GM23338 (cell line): ENCODE measurements at regions not wholly inside any gene's neighbourhood (a gene's known extent, or its start where the extent isn't known, plus 50 kb on each side); places are given as distances from the start of the nearest gene placed in this dataset.

Experiments
- POLR2AphosphoS5 ChIP-seq: IDR thresholded peaks from 2 replicates; pipeline ENCODE4 v1.6.1; 2016; ENCODE audit warnings: antibody characterized with exemption, low read depth
- ZNF114 ChIP-seq: fragments of 250-450 bp; sonication (Bioruptor Pico); IDR thresholded peaks from 2 replicates; pipeline ENCODE4 v1.5.0; 2020; ENCODE audit warnings: mild to moderate bottlenecking, moderate library complexity
- ZNF331 ChIP-seq: fragments of 250-450 bp; sonication (Bioruptor Pico); IDR thresholded peaks from 2 replicates; pipeline ENCODE4 v1.5.0; 2020; ENCODE audit warnings: low read depth, mild to moderate bottlenecking, moderate library complexity
- TF ChIP-seq, protein P1 (sequence below): fragments of 250-450 bp; sonication (Bioruptor Pico); IDR thresholded peaks from 2 replicates; pipeline ENCODE4 v1.5.0; 2020; ENCODE audit warnings: mild to moderate bottlenecking, moderate library complexity
- TF ChIP-seq, protein P2 (sequence below): IDR thresholded peaks from one replicate; pipeline ENCODE4 v1.6.1; 2018; ENCODE audit warnings: antibody characterized with exemption; ENCODE audit not compliant: unreplicated experiment
- TF ChIP-seq, protein P3 (sequence below), 2 experiments: fragments of 200-600 bp in 1 of 2; sonication (generic) in 1 of 2; conservative IDR thresholded peaks; 2 replicates each; pipeline versions ENCODE4 v1.5.1 to v1.6.1; 2016 to 2017; ENCODE audit warnings: antibody characterized with exemption in 2 of 2, low read depth in 2 of 2, mild to moderate bottlenecking in 2 of 2, moderate library complexity in 1 of 2

DNA sequence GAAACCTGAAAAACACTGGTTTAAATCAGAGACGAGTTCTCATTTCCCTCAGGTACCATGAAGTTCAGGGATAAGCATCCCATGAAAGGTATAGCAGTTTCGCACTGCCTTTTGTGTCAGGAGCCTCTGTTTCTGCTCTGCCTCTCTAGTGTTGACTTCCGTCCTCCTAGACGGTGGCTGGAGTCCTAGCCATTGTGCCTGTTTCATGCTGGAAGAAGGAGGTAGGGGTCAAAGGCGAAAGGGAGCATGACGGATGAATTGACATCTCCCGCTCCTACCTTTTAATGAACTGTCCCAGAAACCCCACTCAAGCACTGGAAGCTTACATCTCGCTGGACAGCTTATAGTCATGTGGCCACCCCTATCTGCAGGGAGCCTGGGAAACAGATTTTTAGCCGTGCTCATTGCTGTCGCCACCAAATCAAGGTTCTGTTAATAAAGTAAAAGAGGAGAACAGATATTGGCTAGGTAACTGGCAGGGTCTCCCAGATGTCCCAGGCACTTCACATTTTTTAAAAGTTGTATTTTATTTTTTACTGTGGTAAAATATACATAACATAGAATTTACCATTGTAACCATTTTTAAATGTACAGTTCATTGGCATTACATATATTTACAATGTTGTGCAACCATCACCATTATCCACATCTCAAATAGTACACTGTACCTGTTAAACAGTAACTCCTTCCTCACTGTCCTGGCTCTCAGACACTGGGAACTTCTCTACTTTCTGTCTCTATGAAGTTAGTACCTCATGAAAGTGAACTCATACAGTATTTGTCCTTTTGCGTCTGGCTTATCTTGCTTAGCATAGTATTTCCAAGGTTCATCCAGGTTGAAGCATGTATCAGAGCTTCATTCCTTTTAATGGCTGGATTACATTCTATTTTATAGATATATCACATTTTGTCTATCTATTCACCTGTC, 55.0 kb upstream of the CTLA4 start (continued):
- TF ChIP-seq, protein P1, sequence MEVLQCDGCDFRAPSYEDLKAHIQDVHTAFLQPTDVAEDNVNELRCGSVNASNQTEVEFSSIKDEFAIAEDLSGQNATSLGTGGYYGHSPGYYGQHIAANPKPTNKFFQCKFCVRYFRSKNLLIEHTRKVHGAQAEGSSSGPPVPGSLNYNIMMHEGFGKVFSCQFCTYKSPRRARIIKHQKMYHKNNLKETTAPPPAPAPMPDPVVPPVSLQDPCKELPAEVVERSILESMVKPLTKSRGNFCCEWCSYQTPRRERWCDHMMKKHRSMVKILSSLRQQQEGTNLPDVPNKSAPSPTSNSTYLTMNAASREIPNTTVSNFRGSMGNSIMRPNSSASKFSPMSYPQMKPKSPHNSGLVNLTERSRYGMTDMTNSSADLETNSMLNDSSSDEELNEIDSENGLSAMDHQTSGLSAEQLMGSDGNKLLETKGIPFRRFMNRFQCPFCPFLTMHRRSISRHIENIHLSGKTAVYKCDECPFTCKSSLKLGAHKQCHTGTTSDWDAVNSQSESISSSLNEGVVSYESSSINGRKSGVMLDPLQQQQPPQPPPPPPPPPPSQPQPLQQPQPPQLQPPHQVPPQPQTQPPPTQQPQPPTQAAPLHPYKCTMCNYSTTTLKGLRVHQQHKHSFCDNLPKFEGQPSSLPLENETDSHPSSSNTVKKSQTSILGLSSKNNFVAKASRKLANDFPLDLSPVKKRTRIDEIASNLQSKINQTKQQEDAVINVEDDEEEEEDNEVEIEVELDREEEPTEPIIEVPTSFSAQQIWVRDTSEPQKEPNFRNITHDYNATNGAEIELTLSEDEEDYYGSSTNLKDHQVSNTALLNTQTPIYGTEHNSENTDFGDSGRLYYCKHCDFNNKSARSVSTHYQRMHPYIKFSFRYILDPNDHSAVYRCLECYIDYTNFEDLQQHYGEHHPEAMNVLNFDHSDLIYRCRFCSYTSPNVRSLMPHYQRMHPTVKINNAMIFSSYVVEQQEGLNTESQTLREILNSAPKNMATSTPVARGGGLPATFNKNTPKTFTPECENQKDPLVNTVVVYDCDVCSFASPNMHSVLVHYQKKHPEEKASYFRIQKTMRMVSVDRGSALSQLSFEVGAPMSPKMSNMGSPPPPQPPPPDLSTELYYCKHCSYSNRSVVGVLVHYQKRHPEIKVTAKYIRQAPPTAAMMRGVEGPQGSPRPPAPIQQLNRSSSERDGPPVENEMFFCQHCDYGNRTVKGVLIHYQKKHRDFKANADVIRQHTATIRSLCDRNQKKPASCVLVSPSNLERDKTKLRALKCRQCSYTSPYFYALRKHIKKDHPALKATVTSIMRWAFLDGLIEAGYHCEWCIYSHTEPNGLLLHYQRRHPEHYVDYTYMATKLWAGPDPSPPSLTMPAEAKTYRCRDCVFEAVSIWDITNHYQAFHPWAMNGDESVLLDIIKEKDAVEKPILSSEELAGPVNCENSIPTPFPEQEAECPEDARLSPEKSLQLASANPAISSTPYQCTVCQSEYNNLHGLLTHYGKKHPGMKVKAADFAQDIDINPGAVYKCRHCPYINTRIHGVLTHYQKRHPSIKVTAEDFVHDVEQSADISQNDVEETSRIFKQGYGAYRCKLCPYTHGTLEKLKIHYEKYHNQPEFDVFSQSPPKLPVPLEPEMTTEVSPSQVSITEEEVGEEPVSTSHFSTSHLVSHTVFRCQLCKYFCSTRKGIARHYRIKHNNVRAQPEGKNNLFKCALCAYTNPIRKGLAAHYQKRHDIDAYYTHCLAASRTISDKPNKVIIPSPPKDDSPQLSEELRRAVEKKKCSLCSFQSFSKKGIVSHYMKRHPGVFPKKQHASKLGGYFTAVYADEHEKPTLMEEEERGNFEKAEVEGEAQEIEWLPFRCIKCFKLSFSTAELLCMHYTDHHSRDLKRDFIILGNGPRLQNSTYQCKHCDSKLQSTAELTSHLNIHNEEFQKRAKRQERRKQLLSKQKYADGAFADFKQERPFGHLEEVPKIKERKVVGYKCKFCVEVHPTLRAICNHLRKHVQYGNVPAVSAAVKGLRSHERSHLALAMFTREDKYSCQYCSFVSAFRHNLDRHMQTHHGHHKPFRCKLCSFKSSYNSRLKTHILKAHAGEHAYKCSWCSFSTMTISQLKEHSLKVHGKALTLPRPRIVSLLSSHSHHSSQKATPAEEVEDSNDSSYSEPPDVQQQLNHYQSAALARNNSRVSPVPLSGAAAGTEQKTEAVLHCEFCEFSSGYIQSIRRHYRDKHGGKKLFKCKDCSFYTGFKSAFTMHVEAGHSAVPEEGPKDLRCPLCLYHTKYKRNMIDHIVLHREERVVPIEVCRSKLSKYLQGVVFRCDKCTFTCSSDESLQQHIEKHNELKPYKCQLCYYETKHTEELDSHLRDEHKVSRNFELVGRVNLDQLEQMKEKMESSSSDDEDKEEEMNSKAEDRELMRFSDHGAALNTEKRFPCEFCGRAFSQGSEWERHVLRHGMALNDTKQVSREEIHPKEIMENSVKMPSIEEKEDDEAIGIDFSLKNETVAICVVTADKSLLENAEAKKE, result no peak
- TF ChIP-seq, protein P2, sequence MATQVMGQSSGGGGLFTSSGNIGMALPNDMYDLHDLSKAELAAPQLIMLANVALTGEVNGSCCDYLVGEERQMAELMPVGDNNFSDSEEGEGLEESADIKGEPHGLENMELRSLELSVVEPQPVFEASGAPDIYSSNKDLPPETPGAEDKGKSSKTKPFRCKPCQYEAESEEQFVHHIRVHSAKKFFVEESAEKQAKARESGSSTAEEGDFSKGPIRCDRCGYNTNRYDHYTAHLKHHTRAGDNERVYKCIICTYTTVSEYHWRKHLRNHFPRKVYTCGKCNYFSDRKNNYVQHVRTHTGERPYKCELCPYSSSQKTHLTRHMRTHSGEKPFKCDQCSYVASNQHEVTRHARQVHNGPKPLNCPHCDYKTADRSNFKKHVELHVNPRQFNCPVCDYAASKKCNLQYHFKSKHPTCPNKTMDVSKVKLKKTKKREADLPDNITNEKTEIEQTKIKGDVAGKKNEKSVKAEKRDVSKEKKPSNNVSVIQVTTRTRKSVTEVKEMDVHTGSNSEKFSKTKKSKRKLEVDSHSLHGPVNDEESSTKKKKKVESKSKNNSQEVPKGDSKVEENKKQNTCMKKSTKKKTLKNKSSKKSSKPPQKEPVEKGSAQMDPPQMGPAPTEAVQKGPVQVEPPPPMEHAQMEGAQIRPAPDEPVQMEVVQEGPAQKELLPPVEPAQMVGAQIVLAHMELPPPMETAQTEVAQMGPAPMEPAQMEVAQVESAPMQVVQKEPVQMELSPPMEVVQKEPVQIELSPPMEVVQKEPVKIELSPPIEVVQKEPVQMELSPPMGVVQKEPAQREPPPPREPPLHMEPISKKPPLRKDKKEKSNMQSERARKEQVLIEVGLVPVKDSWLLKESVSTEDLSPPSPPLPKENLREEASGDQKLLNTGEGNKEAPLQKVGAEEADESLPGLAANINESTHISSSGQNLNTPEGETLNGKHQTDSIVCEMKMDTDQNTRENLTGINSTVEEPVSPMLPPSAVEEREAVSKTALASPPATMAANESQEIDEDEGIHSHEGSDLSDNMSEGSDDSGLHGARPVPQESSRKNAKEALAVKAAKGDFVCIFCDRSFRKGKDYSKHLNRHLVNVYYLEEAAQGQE, result no peak
- TF ChIP-seq, protein P3, sequence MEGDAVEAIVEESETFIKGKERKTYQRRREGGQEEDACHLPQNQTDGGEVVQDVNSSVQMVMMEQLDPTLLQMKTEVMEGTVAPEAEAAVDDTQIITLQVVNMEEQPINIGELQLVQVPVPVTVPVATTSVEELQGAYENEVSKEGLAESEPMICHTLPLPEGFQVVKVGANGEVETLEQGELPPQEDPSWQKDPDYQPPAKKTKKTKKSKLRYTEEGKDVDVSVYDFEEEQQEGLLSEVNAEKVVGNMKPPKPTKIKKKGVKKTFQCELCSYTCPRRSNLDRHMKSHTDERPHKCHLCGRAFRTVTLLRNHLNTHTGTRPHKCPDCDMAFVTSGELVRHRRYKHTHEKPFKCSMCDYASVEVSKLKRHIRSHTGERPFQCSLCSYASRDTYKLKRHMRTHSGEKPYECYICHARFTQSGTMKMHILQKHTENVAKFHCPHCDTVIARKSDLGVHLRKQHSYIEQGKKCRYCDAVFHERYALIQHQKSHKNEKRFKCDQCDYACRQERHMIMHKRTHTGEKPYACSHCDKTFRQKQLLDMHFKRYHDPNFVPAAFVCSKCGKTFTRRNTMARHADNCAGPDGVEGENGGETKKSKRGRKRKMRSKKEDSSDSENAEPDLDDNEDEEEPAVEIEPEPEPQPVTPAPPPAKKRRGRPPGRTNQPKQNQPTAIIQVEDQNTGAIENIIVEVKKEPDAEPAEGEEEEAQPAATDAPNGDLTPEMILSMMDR (conservative IDR thresholded peaks at IDR 0.05; ENCODE audit: low read depth in 2 of 2), result no peak
- TF ChIP-seq POLR2AphosphoS5 (no peak), ZNF114 (no peak), ZNF331 (no peak)
